Mesenchymal stem cell (in vitro differentiated cells and primary cell): ENCODE measurements at regions not wholly inside any gene's neighbourhood (a gene's known extent, or its start where the extent isn't known, plus 50 kb on each side); places are given as distances from the start of the nearest gene placed in this dataset.

Experiments
- DNase-seq: peaks from one replicate; pipeline ENCODE4 v3.0.0-alpha.2; 2013
- H2AFZ ChIP-seq: one replicate; pipeline ENCODE4 v1.6.1; 2013; ENCODE audit warnings: low read depth, mild to moderate bottlenecking, control low read depth, inconsistent platforms, low read length, moderate library complexity
- H2AK5ac ChIP-seq: 2 replicates; pipeline ENCODE4 v1.6.1; 2013; ENCODE audit warnings: low read length, moderate library complexity, mild to moderate bottlenecking, inconsistent platforms; ENCODE audit not compliant: severe bottlenecking
- H2BK120ac ChIP-seq: one replicate; pipeline ENCODE4 v1.6.1; 2013; ENCODE audit warnings: low read depth, mild to moderate bottlenecking, inconsistent platforms, low read length, moderate library complexity
- H2BK12ac ChIP-seq, 2 experiments: one replicate each; pipeline ENCODE4 v1.6.1; 2013; ENCODE audit warnings: inconsistent platforms in 2 of 2, low read length in 2 of 2, mild to moderate bottlenecking in 2 of 2, moderate library complexity in 2 of 2, control low read depth in 1 of 2
- H2BK15ac ChIP-seq: one replicate; pipeline ENCODE4 v1.6.1; 2013; ENCODE audit warnings: mild to moderate bottlenecking, low read depth, inconsistent platforms; ENCODE audit not compliant: poor library complexity, severe bottlenecking
- H2BK5ac ChIP-seq: 2 replicates; pipeline ENCODE4 v1.6.1; 2013; ENCODE audit warnings: low read depth, mild to moderate bottlenecking, low read length, control low read depth, inconsistent platforms; ENCODE audit not compliant: poor library complexity, severe bottlenecking
- H3K14ac ChIP-seq, 2 experiments: one replicate each; pipeline ENCODE4 v1.6.1; 2013; ENCODE audit warnings: inconsistent platforms in 2 of 2, low read length in 2 of 2, control low read depth in 1 of 2, mild to moderate bottlenecking in 1 of 2, moderate library complexity in 1 of 2
- H3K18ac ChIP-seq, 2 experiments: one replicate each; pipeline ENCODE4 v1.6.1; 2013; ENCODE audit warnings: inconsistent platforms in 2 of 2, low read length in 2 of 2, control low read depth in 1 of 2, low read depth in 1 of 2, mild to moderate bottlenecking in 1 of 2
- H3K23ac ChIP-seq, 2 experiments: one replicate each; pipeline ENCODE4 v1.6.1; 2013; ENCODE audit warnings: inconsistent platforms in 2 of 2, low read length in 2 of 2, mild to moderate bottlenecking in 2 of 2, moderate library complexity in 2 of 2, control low read depth in 1 of 2
- H3K27ac ChIP-seq: 2 replicates; pipeline ENCODE4 v1.5.1; 2013; ENCODE audit warnings: mild to moderate bottlenecking, moderate library complexity, low read length, control low read depth, inconsistent platforms; ENCODE audit not compliant: poor library complexity, severe bottlenecking
- H3K27me3 ChIP-seq, 2 experiments: 2 replicates each; pipeline versions ENCODE4 v1.6.1 to v1.7.0; 2013; ENCODE audit warnings: low read length in 2 of 2, mild to moderate bottlenecking in 2 of 2, moderate library complexity in 2 of 2, control low read depth in 1 of 2, inconsistent platforms in 1 of 2; ENCODE audit not compliant: control insufficient read depth in 1 of 2, insufficient read depth in 1 of 2
- H3K36me3 ChIP-seq, 2 experiments: 2 replicates each; pipeline versions ENCODE4 v1.6.1 to v1.7.0; 2013; ENCODE audit warnings: low read length in 2 of 2, control low read depth in 1 of 2, inconsistent platforms in 1 of 2, low read depth in 1 of 2, mild to moderate bottlenecking in 1 of 2; ENCODE audit not compliant: insufficient read depth in 2 of 2, control insufficient read depth in 1 of 2
- H3K4ac ChIP-seq, 2 experiments: one replicate each; pipeline ENCODE4 v1.6.1; 2013; ENCODE audit warnings: inconsistent platforms in 2 of 2, low read length in 2 of 2, mild to moderate bottlenecking in 2 of 2, moderate library complexity in 2 of 2, control low read depth in 1 of 2, low read depth in 1 of 2
- H3K4me1 ChIP-seq: 2 replicates; pipeline ENCODE4 v1.6.1; 2013; ENCODE audit warnings: low read depth, low read length, control low read depth; ENCODE audit not compliant: control insufficient read depth, insufficient read depth
- H3K4me2 ChIP-seq: 2 replicates; pipeline ENCODE4 v1.6.1; 2013; ENCODE audit warnings: low read length, mild to moderate bottlenecking, inconsistent platforms; ENCODE audit not compliant: poor library complexity, severe bottlenecking
- H3K4me3 ChIP-seq, 2 experiments: 2 replicates each; pipeline versions ENCODE4 v1.5.1 to v1.7.0; 2013; ENCODE audit warnings: low read length in 2 of 2, mild to moderate bottlenecking in 2 of 2, control low read depth in 1 of 2, low read depth in 1 of 2; ENCODE audit not compliant: insufficient read depth in 1 of 2
- H3K79me1 ChIP-seq: replicated peaks from 2 replicates; pipeline ENCODE4 v1.6.1; 2013; ENCODE audit warnings: mild to moderate bottlenecking, control low read depth, low read length, inconsistent platforms; ENCODE audit not compliant: poor library complexity, severe bottlenecking
- H3K9ac ChIP-seq: 2 replicates; pipeline ENCODE4 v1.7.0; 2013; ENCODE audit warnings: mild to moderate bottlenecking, low read length, moderate library complexity
- H3K9me3 ChIP-seq: 2 replicates; pipeline ENCODE4 v1.7.0; 2013; ENCODE audit warnings: mild to moderate bottlenecking, low read length; ENCODE audit not compliant: control insufficient read depth
- H4K8ac ChIP-seq: one replicate; pipeline ENCODE4 v1.6.1; 2013; ENCODE audit warnings: inconsistent platforms, mild to moderate bottlenecking, low read length, moderate library complexity
- H4K91ac ChIP-seq: one replicate; pipeline ENCODE4 v1.6.1; 2013; ENCODE audit warnings: mild to moderate bottlenecking, low read length, inconsistent platforms
- WGBS: methylation state at CpG from one replicate; pipeline ENCODE4 v1.1.7; 2013; ENCODE audit warnings: mixed read lengths; 5-methylcytosine and 5-hydroxymethylcytosine counted together

DNA sequence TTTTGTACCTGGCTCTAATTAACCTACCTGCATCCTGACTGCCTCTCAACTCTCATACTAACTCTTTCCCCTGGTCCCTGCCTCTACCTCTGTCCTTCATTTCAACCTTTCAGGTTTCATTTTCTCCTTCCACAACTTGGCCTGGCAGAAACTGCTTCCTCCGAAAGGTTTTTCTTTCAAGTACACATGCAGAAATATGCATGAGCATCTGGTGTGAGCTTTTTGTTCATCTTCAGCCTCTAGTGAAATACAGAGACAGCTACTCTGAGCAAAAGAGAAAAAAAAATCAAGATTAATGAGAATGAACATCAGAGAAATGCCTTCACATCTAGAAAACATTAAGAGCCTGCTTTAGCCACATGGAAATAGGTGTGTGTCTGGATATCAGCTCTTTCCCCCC, 297.9 kb upstream of the PCSK5 start:
- Histone ChIP-seq H3K14ac (no peak overlapping the region), H3K4me2 (no peak overlapping the region), H3K27ac (no peak overlapping the region), H2AFZ (no peak overlapping the region), H3K79me1 (no peaks in the 10 kb centered on the region), H2AK5ac (no peak overlapping the region), H2BK12ac (no peak overlapping the region), H4K8ac (no peak overlapping the region), H3K9me3 (no peaks in the 10 kb centered on the region), H3K18ac (no peak overlapping the region), H3K23ac (no peak overlapping the region), H3K36me3 (no peaks in the 10 kb centered on the region), H3K27me3 (no peaks in the 10 kb centered on the region), H3K4me1 (no peaks in the 10 kb centered on the region), H2BK15ac (no peak overlapping the region), H3K4ac (no peak overlapping the region), H3K4me3 (no peak overlapping the region), H3K9ac (no peak overlapping the region), H2BK120ac (no peak overlapping the region), H4K91ac (no peak overlapping the region), H2BK5ac (no peak overlapping the region)
- no peak for DNase-seq
- 83% methylated on average over 1 of the region's 1 CpG for WGBS

DNA sequence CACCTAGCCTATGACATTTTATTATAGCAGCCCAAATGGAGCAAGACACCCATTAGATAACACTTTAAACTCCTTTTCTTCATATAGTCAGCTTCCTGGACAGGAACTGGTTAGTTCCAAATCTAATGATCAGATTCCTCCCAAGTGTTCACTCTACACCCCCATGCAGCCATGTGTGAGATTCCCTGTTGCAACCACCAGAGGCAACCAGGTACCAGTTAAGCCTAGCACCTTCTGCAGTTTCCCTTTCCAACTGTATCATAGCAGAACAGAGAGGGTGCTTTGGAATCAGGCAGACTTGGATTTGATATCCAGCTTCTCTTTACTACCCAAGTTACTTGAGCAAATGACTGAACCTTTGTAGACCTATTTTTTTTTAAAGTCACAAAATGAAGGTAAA, 296.6 kb upstream of the PCSK5 start:
- Histone ChIP-seq H3K18ac (no peak overlapping the region), H3K4me3 (no peak overlapping the region), H3K14ac (no peak overlapping the region), H2BK120ac (no peak overlapping the region), H3K9me3 (no peaks in the 10 kb centered on the region), H2BK5ac (no peak overlapping the region), H3K9ac (no peak overlapping the region), H3K79me1 (no peaks in the 10 kb centered on the region), H4K91ac (no peak overlapping the region), H3K23ac (no peak overlapping the region), H3K27ac (no peak overlapping the region), H4K8ac (no peak overlapping the region), H3K4ac (no peak overlapping the region), H3K27me3 (no peaks in the 10 kb centered on the region), H3K36me3 (no peaks in the 10 kb centered on the region), H3K4me1 (no peaks in the 10 kb centered on the region), H2AK5ac (no peak overlapping the region), H2AFZ (no peak overlapping the region), H3K4me2 (no peak overlapping the region), H2BK12ac (no peak overlapping the region), H2BK15ac (no peak overlapping the region)
- no peak for DNase-seq

DNA sequence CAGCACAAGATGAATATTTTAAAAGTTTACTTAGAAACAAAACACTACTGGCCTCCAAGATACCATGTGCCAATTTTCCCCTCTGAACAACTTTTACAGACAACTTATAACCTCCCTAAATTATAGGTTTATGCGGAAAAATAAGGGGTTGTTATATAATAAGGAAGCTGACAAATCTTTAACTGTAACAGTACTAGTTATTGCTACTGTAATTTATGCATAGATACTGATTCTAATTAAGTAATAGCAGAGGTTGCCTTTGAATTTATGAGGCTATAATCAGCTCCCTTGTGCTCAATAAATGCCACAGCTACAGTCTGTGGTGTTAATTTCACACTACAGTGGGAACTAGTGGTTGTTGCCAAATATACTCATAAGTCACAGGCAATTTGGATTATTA, 291.3 kb upstream of the PCSK5 start:
- no CpG with 5 or more reads among the region's 1 CpG for WGBS
- no peak overlapping the region for H2BK15ac ChIP-seq
- H3K4me1 ChIP-seq: no peaks in the 10 kb centered on the region

DNA sequence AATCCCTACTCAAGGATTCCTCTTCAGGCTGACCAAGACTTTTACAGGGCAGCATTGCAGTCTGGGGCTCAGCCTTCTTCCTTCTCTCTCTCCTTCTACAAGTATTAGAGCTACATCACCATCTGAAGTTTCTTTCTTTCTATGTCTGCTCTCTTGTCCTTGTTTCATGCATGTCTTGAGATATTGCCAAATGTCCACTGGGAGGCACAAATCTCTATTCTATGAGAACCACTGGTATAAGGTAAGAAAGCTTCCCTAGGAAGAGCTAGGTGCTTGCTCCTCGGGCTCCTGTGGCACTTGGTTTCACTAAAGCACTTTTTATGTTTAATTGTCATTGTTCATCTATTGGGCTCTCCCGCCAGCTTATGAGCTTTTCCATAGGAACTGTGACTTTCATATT, 289.2 kb upstream of the PCSK5 start:
- H3K9me3 ChIP-seq: no peaks in the 10 kb centered on the region
- no peak overlapping the region for H3K23ac ChIP-seq
- H2BK5ac ChIP-seq: no peak overlapping the region
- H2BK12ac ChIP-seq: no peak overlapping the region
- no peak for DNase-seq
- no peaks in the 10 kb centered on the region for H3K4me1 ChIP-seq
- WGBS: 69% methylated on average over 2 of the region's 2 CpGs
- H3K27ac ChIP-seq: no peak overlapping the region
- H3K4me3 ChIP-seq: no peak overlapping the region
- H3K4me2 ChIP-seq: no peak overlapping the region
- no peaks in the 10 kb centered on the region for H3K36me3 ChIP-seq
- no peak overlapping the region for H2BK15ac ChIP-seq
- no peak overlapping the region for H3K18ac ChIP-seq
- H3K4ac ChIP-seq: no peak overlapping the region
- no peak overlapping the region for H2AK5ac ChIP-seq
- H2AFZ ChIP-seq: no peak overlapping the region
- H3K9ac ChIP-seq: no peak overlapping the region
- no peak overlapping the region for H4K8ac ChIP-seq
- no peak overlapping the region for H4K91ac ChIP-seq
- H3K79me1 ChIP-seq: no peaks in the 10 kb centered on the region
- no peak overlapping the region for H3K14ac ChIP-seq
- no peak overlapping the region for H2BK120ac ChIP-seq
- no peaks in the 10 kb centered on the region for H3K27me3 ChIP-seq

More for the DNA sequence above, 291.3 kb upstream of the PCSK5 start:
- Histone ChIP-seq H3K9ac (no peak overlapping the region), H3K4me2 (no peak overlapping the region), H2BK120ac (no peak overlapping the region), H3K27me3 (no peaks in the 10 kb centered on the region), H4K91ac (no peak overlapping the region), H3K4me3 (no peak overlapping the region), H4K8ac (no peak overlapping the region), H3K4ac (no peak overlapping the region), H3K23ac (no peak overlapping the region), H2BK12ac (no peak overlapping the region), H3K18ac (no peak overlapping the region), H3K79me1 (no peaks in the 10 kb centered on the region), H3K27ac (no peak overlapping the region), H2BK5ac (no peak overlapping the region), H3K9me3 (no peaks in the 10 kb centered on the region), H3K14ac (no peak overlapping the region), H2AK5ac (no peak overlapping the region), H2AFZ (no peak overlapping the region), H3K36me3 (no peaks in the 10 kb centered on the region)
- DNase-seq: no peak
